BLaER1 treated with 17β-estradiol and CSF1 and Interleukin-3, amounts not matched to agents 10 nM and 100 nM (cell line): ENCODE measurements at regions not wholly inside any gene's neighbourhood (a gene's known extent, or its start where the extent isn't known, plus 50 kb on each side); places are given as distances from the start of the nearest gene placed in this dataset.

Experiments used
- H3K27ac ChIP-seq, 11 experiments: shearing (Covaris generic); formaldehyde crosslinking; 2 replicates each; pipeline ENCODE4 v1.8.1; 2022
- H3K27me3 ChIP-seq, 11 experiments: shearing (Covaris generic); formaldehyde crosslinking; 2 replicates each; pipeline ENCODE4 v1.8.1; 2022
- H3K36me3 ChIP-seq, 11 experiments: shearing (Covaris generic); formaldehyde crosslinking; 2 replicates each; pipeline ENCODE4 v1.8.1; 2022
- H3K4me1 ChIP-seq, 10 experiments: shearing (Covaris generic); formaldehyde crosslinking; 2 replicates each; pipeline ENCODE4 v1.8.1; 2022
- H3K4me2 ChIP-seq, 11 experiments: shearing (Covaris generic); formaldehyde crosslinking; 2 replicates each; pipeline ENCODE4 v1.8.1; 2022
- H3K4me3 ChIP-seq, 10 experiments: shearing (Covaris generic); formaldehyde crosslinking; 2 replicates each; pipeline ENCODE4 v1.8.1; 2022
- H3K9ac ChIP-seq, 11 experiments: shearing (Covaris generic); formaldehyde crosslinking; 2 replicates each; pipeline ENCODE4 v1.8.1; 2022
- H3K9me3 ChIP-seq, 11 experiments: shearing (Covaris generic); formaldehyde crosslinking; replicated peaks in 1 of 11; 2 replicates each; pipeline ENCODE4 v1.8.1; 2022
- H4K20me1 ChIP-seq, 11 experiments: shearing (Covaris generic); formaldehyde crosslinking; 2 replicates each; pipeline ENCODE4 v1.8.1; 2022
- Cebpa-rat ChIP-seq, 11 experiments: shearing (Covaris generic); IDR thresholded peaks; 2 replicates each; pipeline ENCODE4 v1.8.1; 2022

GRCh38 chr2:226620176-226620575 is 179.4 kb downstream of the IRS1 start:
- Histone ChIP-seq H3K9me3 (peaks cover 0 to 10% (median 0%) of the 10 kb centered on the region in 11 experiments; a peak in 3 of 22 replicates), H3K4me2 (no peak overlapping the region), H3K9ac (no peak overlapping the region), H3K27me3 (no peaks in the 10 kb centered on the region), H3K4me3 (no peak overlapping the region), H3K36me3 (no peaks in the 10 kb centered on the region), H4K20me1 (no peaks in the 10 kb centered on the region), H3K27ac (no peak overlapping the region), H3K4me1 (no peaks in the 10 kb centered on the region)
- TF ChIP-seq Cebpa-rat (IDR thresholded peaks at IDR 0.05) = no peak

GRCh38 chr2:226619707-226620106 is 179.9 kb downstream of the IRS1 start:
- H3K4me3 ChIP-seq = no peak overlapping the region
- H3K9ac ChIP-seq = no peak overlapping the region
- TF ChIP-seq Cebpa-rat (IDR thresholded peaks at IDR 0.05) = no peak
- no peaks in the 10 kb centered on the region for H4K20me1 ChIP-seq
- H3K9me3 ChIP-seq = peaks cover 0 to 5% (median 0%) of the 10 kb centered on the region in 11 experiments; a peak in 2 of 22 replicates
- H3K27me3 ChIP-seq = no peaks in the 10 kb centered on the region
- H3K27ac ChIP-seq = no peak overlapping the region
- no peaks in the 10 kb centered on the region for H3K4me1 ChIP-seq
- H3K36me3 ChIP-seq = no peaks in the 10 kb centered on the region
- H3K4me2 ChIP-seq = no peak overlapping the region

GRCh38 chr2:226618875-226619605 is 180.6 kb downstream of the IRS1 start:
- Histone ChIP-seq H3K4me3 (no peak overlapping the region), H3K27me3 (no peaks in the 10 kb centered on the region), H3K4me2 (no peak overlapping the region), H3K9ac (no peak overlapping the region), H4K20me1 (no peaks in the 10 kb centered on the region), H3K27ac (no peak overlapping the region), H3K9me3 (no peaks in the 10 kb centered on the region), H3K36me3 (no peaks in the 10 kb centered on the region), H3K4me1 (no peaks in the 10 kb centered on the region)
- TF ChIP-seq Cebpa-rat (IDR thresholded peaks at IDR 0.05) = no peak

- H3K36me3 ChIP-seq = no peaks in the 10 kb centered on the region
- H3K9me3 ChIP-seq = no peaks in the 10 kb centered on the region
- H3K4me3 ChIP-seq = no peak overlapping the region
- no peaks in the 10 kb centered on the region for H3K4me1 ChIP-seq
- H3K4me2 ChIP-seq = no peak overlapping the region
- no peaks in the 10 kb centered on the region for H3K27me3 ChIP-seq
- no peak for TF ChIP-seq Cebpa-rat (IDR thresholded peaks at IDR 0.05)
- no peak overlapping the region for H3K27ac ChIP-seq
- no peaks in the 10 kb centered on the region for H4K20me1 ChIP-seq
- H3K9ac ChIP-seq = no peak overlapping the region
Observed at GRCh38 chr2:226618544-226618874, 181.1 kb downstream of the IRS1 start.

GRCh38 chr2:226615891-226616290 is 183.7 kb downstream of the IRS1 start:
- Histone ChIP-seq H4K20me1 (no peaks in the 10 kb centered on the region), H3K27ac (no peak overlapping the region), H3K9me3 (no peaks in the 10 kb centered on the region), H3K27me3 (no peaks in the 10 kb centered on the region), H3K4me1 (no peaks in the 10 kb centered on the region), H3K9ac (no peak overlapping the region), H3K4me3 (no peak overlapping the region), H3K4me2 (no peak overlapping the region), H3K36me3 (no peaks in the 10 kb centered on the region)
- TF ChIP-seq Cebpa-rat (IDR thresholded peaks at IDR 0.05) = no peak

GRCh38 chr2:226611944-226612318 is 187.7 kb downstream of the IRS1 start:
- Histone ChIP-seq H3K27me3 (no peaks in the 10 kb centered on the region; a peak in 1 of 22 replicates), H4K20me1 (no peaks in the 10 kb centered on the region), H3K4me3 (no peak overlapping the region), H3K9me3 (no peaks in the 10 kb centered on the region), H3K27ac (no peak overlapping the region), H3K4me2 (no peak overlapping the region), H3K36me3 (no peaks in the 10 kb centered on the region), H3K4me1 (no peaks in the 10 kb centered on the region), H3K9ac (no peak overlapping the region)
- no peak for TF ChIP-seq Cebpa-rat (IDR thresholded peaks at IDR 0.05)

- TF ChIP-seq Cebpa-rat (IDR thresholded peaks at IDR 0.05) = no peak
- H3K4me3 ChIP-seq = no peak overlapping the region
- no peak overlapping the region for H3K27ac ChIP-seq
- H3K9me3 ChIP-seq = no peaks in the 10 kb centered on the region
- H3K4me2 ChIP-seq = no peak overlapping the region
- H4K20me1 ChIP-seq = no peaks in the 10 kb centered on the region
- no peaks in the 10 kb centered on the region for H3K4me1 ChIP-seq
- H3K27me3 ChIP-seq = no peaks in the 10 kb centered on the region; a peak in 1 of 22 replicates
- H3K36me3 ChIP-seq = no peaks in the 10 kb centered on the region
- no peak overlapping the region for H3K9ac ChIP-seq
Observed at GRCh38 chr2:226611196-226611943, 188.2 kb downstream of the IRS1 start.

GRCh38 chr2:226609366-226609765 is 190.3 kb downstream of the IRS1 start:
- no peaks in the 10 kb centered on the region for H3K9me3 ChIP-seq
- H3K4me1 ChIP-seq = no peaks in the 10 kb centered on the region
- no peak overlapping the region for H3K9ac ChIP-seq
- H3K36me3 ChIP-seq = no peaks in the 10 kb centered on the region
- H4K20me1 ChIP-seq = no peaks in the 10 kb centered on the region
- TF ChIP-seq Cebpa-rat (IDR thresholded peaks at IDR 0.05) = no peak
- H3K4me3 ChIP-seq = no peak overlapping the region
- H3K27ac ChIP-seq = no peak overlapping the region
- H3K4me2 ChIP-seq = no peak overlapping the region
- no peaks in the 10 kb centered on the region; a peak in 1 of 22 replicates for H3K27me3 ChIP-seq

- Histone ChIP-seq H3K9me3 (no peaks in the 10 kb centered on the region), H3K27ac (no peak overlapping the region), H3K4me2 (no peak overlapping the region), H3K36me3 (no peaks in the 10 kb centered on the region), H3K9ac (no peak overlapping the region), H3K27me3 (no peaks in the 10 kb centered on the region; a peak in 1 of 22 replicates), H3K4me1 (no peaks in the 10 kb centered on the region), H3K4me3 (no peak overlapping the region), H4K20me1 (no peaks in the 10 kb centered on the region)
- no peak for TF ChIP-seq Cebpa-rat (IDR thresholded peaks at IDR 0.05)
Observed at GRCh38 chr2:226608451-226608850, 191.2 kb downstream of the IRS1 start.

GRCh38 chr2:226607379-226607778 is 192.2 kb downstream of the IRS1 start:
- no peak for TF ChIP-seq Cebpa-rat (IDR thresholded peaks at IDR 0.05)
- no peaks in the 10 kb centered on the region for H3K36me3 ChIP-seq
- no peaks in the 10 kb centered on the region; a peak in 1 of 22 replicates for H3K27me3 ChIP-seq
- no peak overlapping the region for H3K9ac ChIP-seq
- H3K4me2 ChIP-seq = no peak overlapping the region
- no peaks in the 10 kb centered on the region for H3K9me3 ChIP-seq
- no peaks in the 10 kb centered on the region for H3K4me1 ChIP-seq
- H4K20me1 ChIP-seq = no peaks in the 10 kb centered on the region
- no peak overlapping the region for H3K4me3 ChIP-seq
- no peak overlapping the region for H3K27ac ChIP-seq
